Stimulated activated naive CD4-positive, alpha-beta T cell (primary cell): ENCODE measurements at regions not wholly inside any gene's neighbourhood (a gene's known extent, or its start where the extent isn't known, plus 50 kb on each side); places are given as distances from the start of the nearest gene placed in this dataset.

ENCODE experiments used
- DNase-seq, 6 experiments: peaks; one replicate each; lab custom pipeline; 2025; lab: John Stamatoyannopoulos, UW

- DNase-seq, result no peak
Measured at GRCh38 chr2:136557203-136557602, 208.1 kb upstream of the THSD7B start.

- no peak for DNase-seq
Measured at GRCh38 chr2:136550181-136550580, 215.2 kb upstream of the THSD7B start.

GRCh38 chr2:136539355-136539754, 226.0 kb upstream of the THSD7B start:
- no peak for DNase-seq

- no peak for DNase-seq
Measured at GRCh38 chr2:136538489-136538888, 226.9 kb upstream of the THSD7B start.

- DNase-seq, result no peak
Measured at GRCh38 chr2:136534811-136535210, 230.5 kb upstream of the THSD7B start.

- DNase-seq, result no peak
Measured at GRCh38 chr2:136532171-136532570, 233.2 kb upstream of the THSD7B start.

GRCh38 chr2:136531731-136532130, 233.6 kb upstream of the THSD7B start:
- no peak for DNase-seq

- DNase-seq, result no peak
Measured at GRCh38 chr2:136530146-136530545, 235.2 kb upstream of the THSD7B start.

GRCh38 chr2:136527560-136527959, 237.8 kb upstream of the THSD7B start:
- no peak for DNase-seq

- DNase-seq, result no peak
Measured at GRCh38 chr2:136522724-136523123, 242.6 kb upstream of the THSD7B start.

GRCh38 chr2:136517716-136518115, 247.6 kb upstream of the THSD7B start:
- DNase-seq, result no peak

- no peak for DNase-seq
Measured at GRCh38 chr2:136510244-136510643, 255.1 kb upstream of the THSD7B start.

- DNase-seq, result no peak
Measured at GRCh38 chr2:136505462-136505861, 259.9 kb upstream of the THSD7B start.

- DNase-seq, result no peak
Measured at GRCh38 chr2:136502660-136503059, 262.7 kb upstream of the THSD7B start.

- no peak for DNase-seq
Measured at GRCh38 chr2:136497709-136498108, 267.6 kb upstream of the THSD7B start.

GRCh38 chr2:136496966-136497365, 268.4 kb upstream of the THSD7B start:
- no peak for DNase-seq

- no peak for DNase-seq
Measured at GRCh38 chr2:136495636-136496035, 269.7 kb upstream of the THSD7B start.

- DNase-seq, result no peak
Measured at GRCh38 chr2:136492901-136493300, 272.4 kb upstream of the THSD7B start.

GRCh38 chr2:136490100-136490499, 275.2 kb upstream of the THSD7B start:
- no peak for DNase-seq

GRCh38 chr2:136487421-136487820, 277.9 kb upstream of the THSD7B start:
- DNase-seq, result no peak

- DNase-seq, result no peak
Measured at GRCh38 chr2:136486115-136486514, 279.2 kb upstream of the THSD7B start.

- DNase-seq, result no peak
Measured at GRCh38 chr2:136482966-136483365, 282.4 kb upstream of the THSD7B start.

GRCh38 chr2:136482006-136482405, 283.3 kb upstream of the THSD7B start:
- DNase-seq, result no peak

GRCh38 chr2:136479696-136480095, 285.6 kb upstream of the THSD7B start:
- DNase-seq, result no peak

- DNase-seq, result no peak
Measured at GRCh38 chr2:136468799-136469369, 296.5 kb upstream of the THSD7B start.
